K562 (cell line): ENCODE measurements at regions not wholly inside any gene's neighbourhood (a gene's known extent, or its start where the extent isn't known, plus 50 kb on each side); places are given as distances from the start of the nearest gene placed in this dataset.

Experiments used
- ATAC-seq: fragments of 200-7000 bp; cut with Tn5 transposase; 3 replicates; pipeline ENCODE4 v1.9.1; 2020; ENCODE audit warnings: moderate library complexity
- BruUV-seq: library from RNA; stranded (reverse); fragments of 400-500 nt; replicated peaks from 2 replicates; lab custom pipeline; 2021; lab: Mats Ljungman, UMichigan
- CTCF ChIA-PET: fragments of 300-600 bp; formaldehyde crosslinking; extraction: SDS; loops from one replicate; lab custom pipeline; 2021; ENCODE audit warnings: low intra/inter-chr PET ratio; lab: Yijun Ruan, JAX
- POLR2A ChIA-PET: fragments of 300-600, 350-650 bp; sonication (Branson Sonifier 250); formaldehyde crosslinking; extraction: SDS; loops from one replicate; lab custom pipeline; 2021; ENCODE audit warnings: antibody characterized with exemption, inconsistent platforms; lab: Yijun Ruan, JAX
- DNase-seq, 4 experiments: peaks; one replicate each; pipeline versions ENCODE4 v3.0.0 to v3.0.0-alpha.2; 2011 to 2018; ENCODE audit warnings: low spot score in 3 of 4, mixed read lengths in 3 of 4; ENCODE audit errors: extremely low read depth in 1 of 4
- FAIRE-seq: peaks from 2 replicates; lab custom pipeline; 2011; peaks lifted over from hg19 to GRCh38; lab: Jason Lieb, UNC
- H2AFZ ChIP-seq: 2 replicates; pipeline ENCODE4 v1.6.0; 2011; ENCODE audit warnings: low read depth, low read length, control low read depth, inconsistent platforms
- H3K27ac ChIP-seq: fragments of 200-600 bp; 3 replicates; pipeline ENCODE4 v1.8.0; 2011; ENCODE audit warnings: low read depth, mild to moderate bottlenecking, control low read depth, inconsistent platforms, low read length, moderate library complexity, mixed read lengths; ENCODE audit errors: extremely low read depth
- H3K27me3 ChIP-seq, 2 experiments: fragments of 300-600 bp in 1 of 2; 2 replicates in 1 of 2; 3 replicates in 1 of 2; pipeline versions ENCODE4 v1.6.0 to v1.8.0; 2011; ENCODE audit warnings: inconsistent platforms in 2 of 2, low read length in 2 of 2, mild to moderate bottlenecking in 1 of 2, mixed read lengths in 1 of 2, moderate library complexity in 1 of 2; ENCODE audit not compliant: control insufficient read depth in 2 of 2, insufficient read depth in 2 of 2
- H3K36me3 ChIP-seq: fragments of 300-600 bp; 3 replicates; pipeline ENCODE4 v1.8.0; 2011; ENCODE audit warnings: mild to moderate bottlenecking, low read length, inconsistent platforms; ENCODE audit not compliant: control insufficient read depth, insufficient read depth
- H3K4me1 ChIP-seq, 2 experiments: fragments of 200-600 bp in 1 of 2; replicated peaks in 1 of 2; 2 replicates in 1 of 2; 3 replicates in 1 of 2; pipeline versions ENCODE4 v1.5.1 to v1.8.0; 2011; ENCODE audit warnings: inconsistent platforms in 2 of 2, low read length in 2 of 2, mild to moderate bottlenecking in 1 of 2, mixed read lengths in 1 of 2, moderate library complexity in 1 of 2; ENCODE audit not compliant: control insufficient read depth in 2 of 2, insufficient read depth in 2 of 2
- H3K4me2 ChIP-seq: 2 replicates; pipeline ENCODE4 v1.6.1; 2011; ENCODE audit warnings: low read length, control low read depth, inconsistent platforms, mixed read lengths; ENCODE audit not compliant: insufficient read depth
- H3K4me3 ChIP-seq: fragments of 200-600 bp; sonication (generic), shearing (Covaris generic); 2 replicates; pipeline ENCODE4 v1.5.1; 2016; ENCODE audit warnings: control low read depth, inconsistent platforms
- H3K79me2 ChIP-seq: fragments of 200-600 bp; 3 replicates; pipeline ENCODE4 v1.8.0; 2011; ENCODE audit warnings: low read length, inconsistent platforms; ENCODE audit not compliant: control insufficient read depth, insufficient read depth
- H3K9ac ChIP-seq, 2 experiments: 2 replicates each; pipeline versions ENCODE4 v1.6.0 to v1.6.1; 2011; ENCODE audit warnings: low read depth in 2 of 2, low read length in 2 of 2, control low read depth in 1 of 2, inconsistent platforms in 1 of 2, mild to moderate bottlenecking in 1 of 2, mixed read lengths in 1 of 2; ENCODE audit not compliant: insufficient read depth in 1 of 2
- H3K9me1 ChIP-seq: one replicate; pipeline ENCODE4 v1.6.0; 2011; ENCODE audit warnings: inconsistent platforms, mild to moderate bottlenecking, low read length, moderate library complexity; ENCODE audit not compliant: control insufficient read depth, insufficient read depth
- H3K9me3 ChIP-seq: replicated peaks from 2 replicates; pipeline ENCODE4 v1.5.1; 2011; ENCODE audit warnings: low read depth, low read length, inconsistent platforms; ENCODE audit not compliant: control insufficient read depth, insufficient read depth
- H4K20me1 ChIP-seq: replicated peaks from 2 replicates; pipeline ENCODE4 v1.6.1; 2011; ENCODE audit warnings: low read length, inconsistent platforms, mixed read lengths; ENCODE audit not compliant: control insufficient read depth, insufficient read depth
- CBFA2T2 ChIP-seq: fragments of 450-650 bp; conservative IDR thresholded peaks from 2 replicates; pipeline ENCODE4 v1.6.1; 2017; ENCODE audit warnings: mild to moderate bottlenecking
- DACH1 ChIP-seq: fragments of 450-650 bp; IDR thresholded peaks from 2 replicates; pipeline ENCODE4 v1.6.1; 2018; ENCODE audit not compliant: partially characterized antibody
- EWSR1 ChIP-seq: fragments of 450-650 bp; IDR thresholded peaks from 2 replicates; pipeline ENCODE4 v1.6.1; 2018; ENCODE audit warnings: borderline replicate concordance, mild to moderate bottlenecking, low read depth, moderate library complexity; ENCODE audit not compliant: partially characterized antibody
- HNRNPH1 ChIP-seq: fragments of 200-400 bp; formaldehyde crosslinking; optimal IDR thresholded peaks from 2 replicates; pipeline ENCODE3; 2017; ENCODE audit warnings: low read depth, mild to moderate bottlenecking, low read length, moderate library complexity
- ILK ChIP-seq: fragments of 450-650 bp; IDR thresholded peaks from 2 replicates; pipeline ENCODE4 v1.6.1; 2016; ENCODE audit warnings: missing genetic modification characterization, low read depth, mild to moderate bottlenecking, missing compliant biosample characterization, moderate library complexity, borderline replicate concordance
- JUNB ChIP-seq: fragments of 450-650 bp; formaldehyde crosslinking; conservative IDR thresholded peaks from 2 replicates; pipeline ENCODE4 v1.4.0; 2020; ENCODE audit warnings: mild to moderate bottlenecking
- JUND ChIP-seq, 2 experiments: IDR thresholded peaks; 2 replicates in 1 of 2; 3 replicates in 1 of 2; pipeline ENCODE4 v1.6.1; 2011; ENCODE audit warnings: borderline replicate concordance in 2 of 2, low read depth in 2 of 2, low read length in 2 of 2, improper control_type of control experiment in 1 of 2, missing biosample characterization in 1 of 2, missing genetic modification characterization in 1 of 2, missing genetic modification reagents in 1 of 2
- NCOR1 ChIP-seq: fragments of 450-650 bp; IDR thresholded peaks from 2 replicates; pipeline ENCODE4 v1.6.1; 2016; ENCODE audit warnings: mild to moderate bottlenecking, moderate library complexity
- TCF3 ChIP-seq: sonication (generic); formaldehyde crosslinking; IDR thresholded peaks from 2 replicates; pipeline ENCODE4 v1.4.0; 2020; ENCODE audit warnings: mild to moderate bottlenecking, missing genetic modification reagents
- ZNF76 ChIP-seq: fragments of 250-450 bp; sonication (Bioruptor Pico); IDR thresholded peaks from 2 replicates; pipeline ENCODE4 v1.4.0; 2020; ENCODE audit warnings: mild to moderate bottlenecking, moderate library complexity, borderline replicate concordance
- WGBS: fragments of 100-300 bp; shearing (Covaris generic); methylation state at CpG from one replicate; pipeline ENCODE4 v1.1.6; 2016; ENCODE audit warnings: low coverage, mixed read lengths; ENCODE audit not compliant: insufficient coverage; ENCODE audit errors: missing lambda C conversion rate; 5-methylcytosine and 5-hydroxymethylcytosine counted together
- in situ Hi-C: fragments of 300-500 bp; cut with MboI; formaldehyde crosslinking; loops from 4 replicates; pipeline ENCODE4 v1.15.0; 2018; ENCODE audit warnings: inconsistent platforms, mixed read lengths
- intact Hi-C: fragments of 100-400 bp; cut with micrococcal nuclease; formaldehyde crosslinking; loops from 2 replicates; pipeline ENCODE4 v1.14.2; 2022
- TF ChIP-seq, protein P1 (sequence below): fragments of 450-650 bp; IDR thresholded peaks from 2 replicates; pipeline ENCODE4 v1.6.1; 2016; ENCODE audit warnings: low read depth, mild to moderate bottlenecking, moderate library complexity
- TF ChIP-seq, protein P2 (sequence below): fragments of 450-650 bp; IDR thresholded peaks from 2 replicates; pipeline ENCODE4 v1.7.0; 2016; ENCODE audit warnings: borderline replicate concordance

DNA sequence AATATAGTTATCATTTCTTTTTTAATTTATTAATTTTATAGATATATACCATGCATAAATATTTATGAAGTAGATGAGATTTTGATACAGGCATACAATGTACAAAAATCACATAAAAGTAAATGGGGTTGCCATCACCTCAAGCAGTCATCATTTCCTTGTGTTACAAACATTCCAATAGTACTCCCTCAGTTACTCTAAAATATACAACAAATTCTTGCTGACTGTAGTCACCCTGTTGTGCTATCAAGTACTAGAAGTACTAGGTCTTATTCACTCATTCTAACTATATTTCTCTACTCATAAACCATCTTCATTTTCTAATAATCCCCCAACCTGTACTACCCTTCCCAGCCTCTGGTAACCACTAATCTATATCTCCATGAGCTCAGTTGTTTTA lies 432.6 kb upstream of the SYT1 start:
- ATAC-seq = no peak
- Histone ChIP-seq H3K27ac (no peak overlapping the region), H3K79me2 (no peaks in the 10 kb centered on the region), H3K9me1 (no peaks in the 10 kb centered on the region), H3K9me3 (no peaks in the 10 kb centered on the region), H3K9ac (no peak overlapping the region), H3K4me1 (no peaks in the 10 kb centered on the region), H3K4me3 (no peak overlapping the region), H3K4me2 (no peak overlapping the region), H2AFZ (no peak overlapping the region), H3K27me3 (no peaks in the 10 kb centered on the region), H4K20me1 (no peaks in the 10 kb centered on the region), H3K36me3 (no peaks in the 10 kb centered on the region)
- DNase-seq = no peak
- in situ Hi-C loops (no loop called here), intact Hi-C loops (no loop called here)
- ChIA-PET CTCF (no interaction called here), POLR2A (no interaction called here)
- BruUV-seq = no TSS peak
- TF ChIP-seq, protein P1, sequence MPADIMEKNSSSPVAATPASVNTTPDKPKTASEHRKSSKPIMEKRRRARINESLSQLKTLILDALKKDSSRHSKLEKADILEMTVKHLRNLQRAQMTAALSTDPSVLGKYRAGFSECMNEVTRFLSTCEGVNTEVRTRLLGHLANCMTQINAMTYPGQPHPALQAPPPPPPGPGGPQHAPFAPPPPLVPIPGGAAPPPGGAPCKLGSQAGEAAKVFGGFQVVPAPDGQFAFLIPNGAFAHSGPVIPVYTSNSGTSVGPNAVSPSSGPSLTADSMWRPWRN = no peak
- no peak for TF ChIP-seq JUND (IDR thresholded peaks at IDR 0.05; ENCODE audit: borderline replicate concordance, low read depth, low read length)
- TF ChIP-seq JUND (tag; IDR thresholded peaks at IDR 0.05; ENCODE audit: borderline replicate concordance, low read depth, low read length) = no peak
- no peak for TF ChIP-seq HNRNPH1
- no peak for TF ChIP-seq JUNB (CRISPR knock-in tag)
- no peak for TF ChIP-seq NCOR1
- TF ChIP-seq ILK = no peak
- no peak for FAIRE-seq

DNA sequence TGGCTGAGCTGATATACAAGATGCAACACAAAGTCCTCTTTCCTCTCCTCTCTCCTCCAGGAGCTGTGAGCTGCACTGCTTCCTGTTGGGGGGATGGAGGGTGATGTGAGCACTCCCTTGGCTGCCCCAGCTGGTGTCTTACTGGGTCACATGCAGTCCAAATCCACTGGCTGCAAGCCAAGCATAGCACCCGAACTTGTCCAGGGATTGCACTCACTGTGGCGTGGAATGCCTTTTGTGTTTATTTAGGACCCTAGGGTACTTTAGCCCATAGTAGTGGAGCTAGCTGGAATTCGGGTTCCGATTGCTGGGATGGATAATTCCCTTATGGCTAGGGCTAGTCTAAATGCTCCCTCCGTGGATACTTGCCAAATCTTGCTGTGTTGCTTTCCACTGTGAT lies 424.9 kb upstream of the SYT1 start:
- Histone ChIP-seq H3K9me1 (no peaks in the 10 kb centered on the region), H3K79me2 (no peaks in the 10 kb centered on the region), H2AFZ (no peak overlapping the region), H3K9ac (no peak overlapping the region), H3K4me1 (no peaks in the 10 kb centered on the region), H3K27me3 (no peaks in the 10 kb centered on the region), H3K4me2 (no peak overlapping the region), H3K27ac (no peak overlapping the region), H4K20me1 (no peaks in the 10 kb centered on the region), H3K4me3 (no peak overlapping the region), H3K36me3 (no peaks in the 10 kb centered on the region), H3K9me3 (no peaks in the 10 kb centered on the region; the same call in 1 of the 2 replicates)
- intact Hi-C loops (no loop called here), in situ Hi-C loops (no loop called here)
- no peak for DNase-seq
- FAIRE-seq = no peak
- no TSS peak for BruUV-seq
- POLR2A ChIA-PET = no interaction called here
- no peak for ATAC-seq
- WGBS = 5% methylated on average over 5 of the region's 5 CpGs
- CTCF ChIA-PET = no interaction called here
- TF ChIP-seq TCF3 (CRISPR knock-in tag) (no peak), CBFA2T2 (no peak), DACH1 (no peak), EWSR1 (no peak), ZNF76 (CRISPR knock-in tag) (no peak)
- TF ChIP-seq, protein P2, sequence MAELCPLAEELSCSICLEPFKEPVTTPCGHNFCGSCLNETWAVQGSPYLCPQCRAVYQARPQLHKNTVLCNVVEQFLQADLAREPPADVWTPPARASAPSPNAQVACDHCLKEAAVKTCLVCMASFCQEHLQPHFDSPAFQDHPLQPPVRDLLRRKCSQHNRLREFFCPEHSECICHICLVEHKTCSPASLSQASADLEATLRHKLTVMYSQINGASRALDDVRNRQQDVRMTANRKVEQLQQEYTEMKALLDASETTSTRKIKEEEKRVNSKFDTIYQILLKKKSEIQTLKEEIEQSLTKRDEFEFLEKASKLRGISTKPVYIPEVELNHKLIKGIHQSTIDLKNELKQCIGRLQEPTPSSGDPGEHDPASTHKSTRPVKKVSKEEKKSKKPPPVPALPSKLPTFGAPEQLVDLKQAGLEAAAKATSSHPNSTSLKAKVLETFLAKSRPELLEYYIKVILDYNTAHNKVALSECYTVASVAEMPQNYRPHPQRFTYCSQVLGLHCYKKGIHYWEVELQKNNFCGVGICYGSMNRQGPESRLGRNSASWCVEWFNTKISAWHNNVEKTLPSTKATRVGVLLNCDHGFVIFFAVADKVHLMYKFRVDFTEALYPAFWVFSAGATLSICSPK = no peak
